ENCODE measurements at regions not wholly inside any gene's neighbourhood (a gene's known extent, or its start where the extent isn't known, plus 50 kb on each side); places are given as distances from the start of the nearest gene placed in this dataset.

GRCh38 chr11:116180806-116181600 lies 591.8 kb downstream of the BUD13 start:
- no peaks in the 10 kb centered on the region for H3K27me3 ChIP-seq (ENCODE audit: control insufficient read depth in 3 of 3, insufficient read depth in 3 of 3, low read depth in 1 of 3, low read length in 3 of 3)
- H2BK15ac ChIP-seq (ENCODE audit: low read length), result peak overlapping the region; percentile 35
- H3K79me1 ChIP-seq (ENCODE audit: low read depth, low read length), result no peaks in the 10 kb centered on the region
- DNase-seq (ENCODE audit: low spot score), result no peak
- H3K27ac ChIP-seq (replicated peaks; ENCODE audit: low read length), result no peak overlapping the region
- H3K14ac ChIP-seq (ENCODE audit: low read length), result peak overlapping the region; percentile 28
- H3K9ac ChIP-seq (ENCODE audit: low read depth, low read length, poor library complexity), result no peak overlapping the region
- H2BK120ac ChIP-seq (ENCODE audit: low read depth, low read length), result no peak overlapping the region
- H3K9me3 ChIP-seq (replicated peaks in 1 of 2; ENCODE audit: control insufficient read depth in 2 of 2, insufficient read depth in 1 of 2, low read depth in 1 of 2, low read length in 2 of 2), result no peaks in the 10 kb centered on the region
- H3K4ac ChIP-seq (ENCODE audit: low read length), result no peak overlapping the region
- H3K36me3 ChIP-seq (replicated peaks in 1 of 2; ENCODE audit: control insufficient read depth in 2 of 2, insufficient read depth in 2 of 2, low read length in 2 of 2), result no peaks in the 10 kb centered on the region
- H3K23ac ChIP-seq (ENCODE audit: low read depth, low read length, poor library complexity), result no peak overlapping the region
- no peak overlapping the region for H4K8ac ChIP-seq (ENCODE audit: low read depth, low read length)
- peaks cover 8 to 19% of the 10 kb centered on the region in 2 donors for H3K4me1 ChIP-seq (ENCODE audit: control insufficient read depth in 2 of 2, insufficient read depth in 1 of 2, low read depth in 1 of 2, low read length in 2 of 2)
- no peak overlapping the region for H3K4me3 ChIP-seq (ENCODE audit: low read length in 2 of 2)
- no peak overlapping the region for H2BK5ac ChIP-seq (ENCODE audit: low read length)
- no peak overlapping the region for H2AFZ ChIP-seq (ENCODE audit: low read length)
- no peak overlapping the region for H2AK5ac ChIP-seq (ENCODE audit: low read depth, low read length)
- H3K4me2 ChIP-seq (ENCODE audit: insufficient read depth, low read length, poor library complexity, severe bottlenecking), result no peak overlapping the region
- H4K91ac ChIP-seq (ENCODE audit: low read depth, low read length, poor library complexity), result no peak overlapping the region
- no peak overlapping the region for H2BK12ac ChIP-seq (ENCODE audit: low read length)
- H3K18ac ChIP-seq (ENCODE audit: low read length), result peak overlapping the region; percentile 73
- WGBS, 2 donors (ENCODE audit: extremely low coverage in 2 of 2, insufficient read length in 2 of 2, insufficient replicate concordance in 1 of 2), result no CpG with 5 or more reads among the region's 13 CpGs

DNA sequence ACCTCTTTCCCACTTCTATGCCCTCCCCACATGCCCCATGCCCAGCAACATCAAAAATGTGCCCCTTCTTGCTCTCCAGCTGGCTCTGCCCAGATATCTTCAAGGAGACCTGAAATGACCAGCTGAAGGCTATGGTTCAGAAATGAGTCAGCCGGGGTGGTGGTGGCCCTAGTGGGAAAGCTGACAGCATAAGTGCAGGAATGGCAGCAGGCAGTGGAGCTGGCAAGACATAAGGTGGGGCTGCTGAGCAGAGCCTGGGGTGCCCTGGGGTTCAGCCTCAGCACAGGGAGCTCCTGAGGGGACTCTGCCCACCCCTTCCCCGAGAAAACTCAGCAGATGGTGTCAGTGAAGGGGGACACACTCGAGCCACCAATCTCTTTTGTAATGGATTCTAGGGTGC lies 593.4 kb downstream of the BUD13 start:
- H3K18ac ChIP-seq (ENCODE audit: low read length), result peak overlapping the region; percentile 29
- no peaks in the 10 kb centered on the region for H3K9me3 ChIP-seq (replicated peaks in 1 of 2; ENCODE audit: control insufficient read depth in 2 of 2, insufficient read depth in 1 of 2, low read depth in 1 of 2, low read length in 2 of 2)
- H2BK5ac ChIP-seq (ENCODE audit: low read length), result no peak overlapping the region
- WGBS, 2 donors (ENCODE audit: extremely low coverage in 2 of 2, insufficient read length in 2 of 2, insufficient replicate concordance in 1 of 2), result no CpG with 5 or more reads among the region's 3 CpGs
- H4K91ac ChIP-seq (ENCODE audit: low read depth, low read length, poor library complexity), result no peak overlapping the region
- H3K23ac ChIP-seq (ENCODE audit: low read depth, low read length, poor library complexity), result no peak overlapping the region
- no peaks in the 10 kb centered on the region for H3K27me3 ChIP-seq (ENCODE audit: control insufficient read depth in 3 of 3, insufficient read depth in 3 of 3, low read depth in 1 of 3, low read length in 3 of 3)
- no peak overlapping the region for H3K27ac ChIP-seq (replicated peaks; ENCODE audit: low read length)
- H3K4me3 ChIP-seq (ENCODE audit: low read length in 2 of 2), result no peak overlapping the region
- H3K79me1 ChIP-seq (ENCODE audit: low read depth, low read length), result no peaks in the 10 kb centered on the region
- no peak for DNase-seq (ENCODE audit: low spot score)
- H4K8ac ChIP-seq (ENCODE audit: low read depth, low read length), result no peak overlapping the region
- no peak overlapping the region for H2BK12ac ChIP-seq (ENCODE audit: low read length)
- H3K36me3 ChIP-seq (replicated peaks in 1 of 2; ENCODE audit: control insufficient read depth in 2 of 2, insufficient read depth in 2 of 2, low read length in 2 of 2), result no peaks in the 10 kb centered on the region
- H3K4ac ChIP-seq (ENCODE audit: low read length), result no peak overlapping the region
- peak overlapping the region; percentile 27 for H2AK5ac ChIP-seq (ENCODE audit: low read depth, low read length)
- H2BK15ac ChIP-seq (ENCODE audit: low read length), result no peak overlapping the region
- peaks cover 8 to 20% of the 10 kb centered on the region in 2 donors for H3K4me1 ChIP-seq (ENCODE audit: control insufficient read depth in 2 of 2, insufficient read depth in 1 of 2, low read depth in 1 of 2, low read length in 2 of 2)
- H3K14ac ChIP-seq (ENCODE audit: low read length), result no peak overlapping the region
- H3K4me2 ChIP-seq (ENCODE audit: insufficient read depth, low read length, poor library complexity, severe bottlenecking), result no peak overlapping the region
- H3K9ac ChIP-seq (ENCODE audit: low read depth, low read length, poor library complexity), result no peak overlapping the region
- H2BK120ac ChIP-seq (ENCODE audit: low read depth, low read length), result no peak overlapping the region
- H2AFZ ChIP-seq (ENCODE audit: low read length), result no peak overlapping the region

GRCh38 chr11:116177521-116178210 lies 595.1 kb downstream of the BUD13 start:
- H3K4me2 ChIP-seq (ENCODE audit: insufficient read depth, low read length, poor library complexity, severe bottlenecking), result no peak overlapping the region
- DNase-seq (ENCODE audit: low spot score), result no peak
- no peak overlapping the region for H3K4ac ChIP-seq (ENCODE audit: low read length)
- no peaks in the 10 kb centered on the region for H3K79me1 ChIP-seq (ENCODE audit: low read depth, low read length)
- H3K9me3 ChIP-seq (replicated peaks in 1 of 2; ENCODE audit: control insufficient read depth in 2 of 2, insufficient read depth in 1 of 2, low read depth in 1 of 2, low read length in 2 of 2), result no peaks in the 10 kb centered on the region
- H4K8ac ChIP-seq (ENCODE audit: low read depth, low read length), result no peak overlapping the region
- H3K27ac ChIP-seq (replicated peaks; ENCODE audit: low read length), result no peak overlapping the region
- no peak overlapping the region for H3K14ac ChIP-seq (ENCODE audit: low read length)
- no peak overlapping the region for H3K23ac ChIP-seq (ENCODE audit: low read depth, low read length, poor library complexity)
- no peak overlapping the region for H2AFZ ChIP-seq (ENCODE audit: low read length)
- no CpG with 5 or more reads among the region's 4 CpGs for WGBS, 2 donors (ENCODE audit: extremely low coverage in 2 of 2, insufficient read length in 2 of 2, insufficient replicate concordance in 1 of 2)
- peak overlapping the region; percentile 48 for H3K18ac ChIP-seq (ENCODE audit: low read length)
- no peak overlapping the region for H4K91ac ChIP-seq (ENCODE audit: low read depth, low read length, poor library complexity)
- H3K27me3 ChIP-seq (ENCODE audit: control insufficient read depth in 3 of 3, insufficient read depth in 3 of 3, low read depth in 1 of 3, low read length in 3 of 3), result no peaks in the 10 kb centered on the region
- no peaks in the 10 kb centered on the region for H3K36me3 ChIP-seq (replicated peaks in 1 of 2; ENCODE audit: control insufficient read depth in 2 of 2, insufficient read depth in 2 of 2, low read length in 2 of 2)
- H3K9ac ChIP-seq (ENCODE audit: low read depth, low read length, poor library complexity), result no peak overlapping the region
- H3K4me3 ChIP-seq (ENCODE audit: low read length in 2 of 2), result no peak overlapping the region
- no peak overlapping the region for H2BK120ac ChIP-seq (ENCODE audit: low read depth, low read length)
- H2BK5ac ChIP-seq (ENCODE audit: low read length), result no peak overlapping the region
- H2BK12ac ChIP-seq (ENCODE audit: low read length), result no peak overlapping the region
- H2AK5ac ChIP-seq (ENCODE audit: low read depth, low read length), result no peak overlapping the region
- H3K4me1 ChIP-seq (ENCODE audit: control insufficient read depth in 2 of 2, insufficient read depth in 1 of 2, low read depth in 1 of 2, low read length in 2 of 2), result peaks cover 8 to 27% of the 10 kb centered on the region in 2 donors
- no peak overlapping the region for H2BK15ac ChIP-seq (ENCODE audit: low read length)

DNA sequence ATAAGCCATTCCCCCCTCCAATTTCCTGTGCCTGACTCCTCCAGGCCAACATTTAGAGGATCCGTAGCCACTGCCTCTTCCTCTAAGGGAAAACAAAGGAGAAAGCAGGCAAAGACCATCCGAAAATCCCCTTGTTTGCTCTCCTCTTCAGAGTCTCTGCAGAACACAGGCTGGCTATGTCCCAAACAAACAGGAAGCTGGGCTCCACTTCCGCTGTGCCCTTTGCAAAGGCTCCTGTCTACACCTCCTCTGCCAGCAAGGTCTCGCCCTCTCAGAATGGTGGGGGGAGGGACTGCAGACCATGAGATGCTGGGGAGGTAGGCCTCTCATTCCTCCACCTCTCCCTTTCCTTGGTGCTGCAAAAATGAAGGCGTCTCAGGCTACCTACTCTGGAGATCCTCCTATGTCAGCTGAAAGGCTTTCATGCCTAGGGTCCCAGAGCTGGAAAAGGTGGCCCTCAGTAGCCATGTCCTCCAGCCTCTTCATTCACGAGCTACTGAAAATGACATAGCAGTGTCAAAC lies 596.2 kb downstream of the BUD13 start:
- Histone ChIP-seq H3K18ac (ENCODE audit: low read length) (peak overlapping the region; percentile 16), H3K4me1 (ENCODE audit: control insufficient read depth in 2 of 2, insufficient read depth in 1 of 2, low read depth in 1 of 2, low read length in 2 of 2) (peaks cover 8 to 25% of the 10 kb centered on the region in 2 donors)
- no CpG with 5 or more reads among the region's 6 CpGs for WGBS, 2 donors (ENCODE audit: extremely low coverage in 2 of 2, insufficient read length in 2 of 2, insufficient replicate concordance in 1 of 2)

More for the DNA sequence above, 596.2 kb downstream of the BUD13 start:
- Histone ChIP-seq H3K79me1 (ENCODE audit: low read depth, low read length) (no peaks in the 10 kb centered on the region), H3K36me3 (replicated peaks in 1 of 2; ENCODE audit: control insufficient read depth in 2 of 2, insufficient read depth in 2 of 2, low read length in 2 of 2) (no peaks in the 10 kb centered on the region), H3K23ac (ENCODE audit: low read depth, low read length, poor library complexity) (no peak overlapping the region), H2BK15ac (ENCODE audit: low read length) (peak overlapping the region; percentile 13), H3K4ac (ENCODE audit: low read length) (no peak overlapping the region), H3K27me3 (ENCODE audit: control insufficient read depth in 3 of 3, insufficient read depth in 3 of 3, low read depth in 1 of 3, low read length in 3 of 3) (no peaks in the 10 kb centered on the region), H3K9me3 (replicated peaks in 1 of 2; ENCODE audit: control insufficient read depth in 2 of 2, insufficient read depth in 1 of 2, low read depth in 1 of 2, low read length in 2 of 2) (no peaks in the 10 kb centered on the region), H2BK5ac (ENCODE audit: low read length) (no peak overlapping the region), H3K27ac (replicated peaks; ENCODE audit: low read length) (no peak overlapping the region), H3K9ac (ENCODE audit: low read depth, low read length, poor library complexity) (no peak overlapping the region), H4K8ac (ENCODE audit: low read depth, low read length) (peak overlapping the region; percentile 45), H4K91ac (ENCODE audit: low read depth, low read length, poor library complexity) (no peak overlapping the region), H2BK12ac (ENCODE audit: low read length) (peak overlapping the region; percentile 79), H3K4me3 (ENCODE audit: low read length in 2 of 2) (no peak overlapping the region), H2AK5ac (ENCODE audit: low read depth, low read length) (no peak overlapping the region), H3K4me2 (ENCODE audit: insufficient read depth, low read length, poor library complexity, severe bottlenecking) (no peak overlapping the region), H2BK120ac (ENCODE audit: low read depth, low read length) (no peak overlapping the region), H2AFZ (ENCODE audit: low read length) (peak overlapping the region; percentile 25), H3K14ac (ENCODE audit: low read length) (no peak overlapping the region)
- no peak for DNase-seq (ENCODE audit: low spot score)

Measured in neuronal stem cell (in vitro differentiated cells).